ENCODE measurements at regions not wholly inside any gene's neighbourhood (a gene's known extent, or its start where the extent isn't known, plus 50 kb on each side); places are given as distances from the start of the nearest gene placed in this dataset.

GRCh38 chr2:57372237-57372984, 674.2 kb upstream of the VRK2 start:
- H4K20me1 ChIP-seq (ENCODE audit: control insufficient read depth, insufficient read depth, insufficient read length), result no peaks in the 10 kb centered on the region
- no peak overlapping the region for H3K23ac ChIP-seq (ENCODE audit: insufficient read length, low read depth, low read length)
- H2BK15ac ChIP-seq (ENCODE audit: low read depth, low read length), result no peak overlapping the region
- H4K8ac ChIP-seq (replicated peaks; ENCODE audit: insufficient read length, low read depth, low read length), result no peak overlapping the region
- H3K18ac ChIP-seq (ENCODE audit: insufficient read length, low read depth, low read length), result no peak overlapping the region
- H2AFZ ChIP-seq (ENCODE audit: low read length), result no peak overlapping the region
- H4K5ac ChIP-seq (ENCODE audit: insufficient read length, low read depth, low read length), result no peak overlapping the region
- H2BK20ac ChIP-seq (ENCODE audit: low read depth, low read length, poor library complexity, severe bottlenecking), result no peak overlapping the region
- no peak overlapping the region for H3K56ac ChIP-seq (ENCODE audit: insufficient read length, low read depth, low read length)
- H3K79me1 ChIP-seq (ENCODE audit: insufficient read depth, low read depth, low read length, poor library complexity, severe bottlenecking), result no peaks in the 10 kb centered on the region
- no peak overlapping the region for H3K14ac ChIP-seq (ENCODE audit: insufficient read depth, low read length)
- H3K4ac ChIP-seq (ENCODE audit: low read depth, low read length), result no peak overlapping the region
- no peaks in the 10 kb centered on the region for H3K23me2 ChIP-seq (ENCODE audit: insufficient read length, low read depth, low read length, poor library complexity, severe bottlenecking)
- no peak overlapping the region for H3K9ac ChIP-seq (ENCODE audit: extremely low read depth, insufficient read length, low read length)
- H2BK5ac ChIP-seq (ENCODE audit: insufficient read length, low read length), result no peak overlapping the region
- H3K27ac Mint-ChIP-seq, result no peak overlapping the region
- H2AK5ac ChIP-seq (ENCODE audit: insufficient read length, low read length), result no peak overlapping the region
- H2BK120ac ChIP-seq (ENCODE audit: low read depth, low read length, poor library complexity, severe bottlenecking), result no peak overlapping the region
- no peak overlapping the region for H3K4me2 ChIP-seq (ENCODE audit: insufficient read depth, insufficient read length, low read length)
- H3K27ac ChIP-seq (ENCODE audit: insufficient read length, low read depth, low read length), result no peak overlapping the region
- TF ChIP-seq CTCF (conservative IDR thresholded peaks at IDR 0.05), result no peak
- H3K4me1 Mint-ChIP-seq, result peaks cover 2 to 6% of the 10 kb centered on the region in 2 experiments; a peak in 3 of 4 replicates
- H3K36me3 Mint-ChIP-seq (ENCODE audit: insufficient read depth in 1 of 3, low read depth in 3 of 3), result no peaks in the 10 kb centered on the region
- no CpG with 5 or more reads among the region's 2 CpGs for WGBS (ENCODE audit: extremely low coverage, insufficient read length, low lambda C conversion rate)
- DNase-seq, result no peak
- H3K4me1 ChIP-seq (ENCODE audit: insufficient read depth, low read length), result no peaks in the 10 kb centered on the region
- no peak overlapping the region for H3K4me3 Mint-ChIP-seq
- H3K27me3 Mint-ChIP-seq (ENCODE audit: low read depth), result peaks cover 3% of the 10 kb centered on the region; the same call in 1 of the 2 replicates
- H3K9me3 ChIP-seq (ENCODE audit: control insufficient read depth, low read depth, low read length), result no peaks in the 10 kb centered on the region
- no peaks in the 10 kb centered on the region for H3K79me2 ChIP-seq (ENCODE audit: insufficient read depth, low read length)
- H4K91ac ChIP-seq (ENCODE audit: insufficient read length, low read depth, low read length), result no peak overlapping the region
- no peaks in the 10 kb centered on the region for H3K27me3 ChIP-seq (ENCODE audit: insufficient read depth, low read length)
- H2BK12ac ChIP-seq (ENCODE audit: insufficient read length, low read depth, low read length), result no peak overlapping the region
- no peaks in the 10 kb centered on the region; a peak in 1 of 5 replicates for H3K9me3 Mint-ChIP-seq
- H3T11ph ChIP-seq (ENCODE audit: low read length), result no peak overlapping the region

Data from H9 (cell line).